Sigmoid colon (tissue), 6 donors: ENCODE measurements at regions not wholly inside any gene's neighbourhood (a gene's known extent, or its start where the extent isn't known, plus 50 kb on each side); places are given as distances from the start of the nearest gene placed in this dataset.
"Not testable (repeated sequence)": the region's sequence is repeated elsewhere in the genome, so short reads cannot be mapped to it uniquely, and the experiment has no call there.

Experiments
- DNase-seq: peaks from one replicate; pipeline ENCODE4 v3.0.0-alpha.2; 2019
- H3K27ac ChIP-seq, 4 donors: fragments of 200-600 bp; sonication (generic); one replicate each; pipeline ENCODE4 v1.5.1; 2016 to 2019; ENCODE audit warnings: mild to moderate bottlenecking in 1 of 4
- H3K27me3 ChIP-seq, 3 donors: fragments of 200-600 bp; sonication (generic); one replicate each; pipeline ENCODE4 v1.5.1; 2019; ENCODE audit warnings: mild to moderate bottlenecking in 1 of 3
- H3K36me3 ChIP-seq, 4 donors: fragments of 200-600 bp; sonication (generic); one replicate each; pipeline ENCODE4 v1.5.1; 2016 to 2019
- H3K4me1 ChIP-seq, 4 donors: fragments of 200-600 bp; sonication (generic); one replicate each; pipeline ENCODE4 v1.5.1; 2017 to 2019
- H3K4me3 ChIP-seq, 4 donors: fragments of 200-600 bp; sonication (generic); one replicate each; pipeline ENCODE4 v1.5.1; 2017 to 2019; ENCODE audit warnings: mild to moderate bottlenecking in 2 of 4, moderate library complexity in 1 of 4
- H3K9me3 ChIP-seq, 4 donors: fragments of 200-600 bp in 3 of 4; sonication (generic) in 3 of 4; one replicate each; pipeline versions ENCODE4 v1.5.1 to v1.6.1; 2013 to 2019
- EP300 ChIP-seq, 4 donors: sonication (generic); formaldehyde crosslinking; IDR thresholded peaks; one replicate each; pipeline ENCODE4 v1.6.1; 2017; ENCODE audit warnings: antibody characterized with exemption in 4 of 4
- POLR2A ChIP-seq, 2 donors: fragments of 450-650 bp; IDR thresholded peaks; one replicate each; pipeline ENCODE4 v1.6.1; 2016; ENCODE audit warnings: antibody characterized with exemption in 2 of 2, mild to moderate bottlenecking in 2 of 2, moderate library complexity in 2 of 2
- POLR2AphosphoS5 ChIP-seq, 4 donors: sonication (generic); formaldehyde crosslinking; IDR thresholded peaks; one replicate each; pipeline ENCODE4 v1.6.1; 2017; ENCODE audit warnings: antibody characterized with exemption in 4 of 4
- WGBS, 2 donors: extraction: QIAGEN DNeasy Blood & Tissue Kit; methylation state at CpG; one replicate each; pipeline ENCODE4 v1.1.7; 2013; 5-methylcytosine and 5-hydroxymethylcytosine counted together
- intact Hi-C: fragments of 100-400 bp; cut with DNase I; formaldehyde crosslinking; loops from one replicate; pipeline ENCODE4 v1.15.1; 2023
- TF ChIP-seq, protein P1 (sequence below), 4 experiments: fragments of 450-650 bp in 3 of 4; fragments of 200-600 bp in 1 of 4; IDR thresholded peaks; one replicate each; pipeline ENCODE4 v1.5.1; 2016 to 2019; ENCODE audit warnings: antibody characterized with exemption in 4 of 4, mild to moderate bottlenecking in 3 of 4, moderate library complexity in 2 of 4
- donor health status: healthy with polysubstance abuse.
- donor health status: healthy.

DNA sequence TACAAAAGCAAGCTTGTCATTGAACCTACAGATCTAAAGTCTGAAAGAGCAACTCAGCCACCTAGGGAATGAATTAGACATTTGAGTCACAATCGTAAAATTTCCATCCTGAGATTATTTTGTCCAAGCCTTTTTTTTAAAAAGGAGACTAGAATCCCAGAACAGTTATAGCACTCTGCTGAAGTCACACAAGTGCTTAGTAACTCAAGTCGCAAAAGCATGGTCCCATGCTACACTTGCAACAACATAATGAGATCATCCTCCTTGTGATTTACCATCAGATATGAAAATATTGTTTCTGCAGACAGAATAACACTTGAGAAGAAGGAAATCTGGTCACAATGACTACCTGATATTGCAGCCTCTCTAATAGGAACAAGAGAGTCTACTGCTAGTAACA is 106.7 kb downstream of the ZIC4 start:
- intact Hi-C loops: loop anchor here (10.0 kb wide), 1 partner anchor 775 kb away; no protein-coding TSS in a partner anchor
- TF ChIP-seq POLR2AphosphoS5 (IDR thresholded peaks at IDR 0.05): no peak
- TF ChIP-seq, protein P1, sequence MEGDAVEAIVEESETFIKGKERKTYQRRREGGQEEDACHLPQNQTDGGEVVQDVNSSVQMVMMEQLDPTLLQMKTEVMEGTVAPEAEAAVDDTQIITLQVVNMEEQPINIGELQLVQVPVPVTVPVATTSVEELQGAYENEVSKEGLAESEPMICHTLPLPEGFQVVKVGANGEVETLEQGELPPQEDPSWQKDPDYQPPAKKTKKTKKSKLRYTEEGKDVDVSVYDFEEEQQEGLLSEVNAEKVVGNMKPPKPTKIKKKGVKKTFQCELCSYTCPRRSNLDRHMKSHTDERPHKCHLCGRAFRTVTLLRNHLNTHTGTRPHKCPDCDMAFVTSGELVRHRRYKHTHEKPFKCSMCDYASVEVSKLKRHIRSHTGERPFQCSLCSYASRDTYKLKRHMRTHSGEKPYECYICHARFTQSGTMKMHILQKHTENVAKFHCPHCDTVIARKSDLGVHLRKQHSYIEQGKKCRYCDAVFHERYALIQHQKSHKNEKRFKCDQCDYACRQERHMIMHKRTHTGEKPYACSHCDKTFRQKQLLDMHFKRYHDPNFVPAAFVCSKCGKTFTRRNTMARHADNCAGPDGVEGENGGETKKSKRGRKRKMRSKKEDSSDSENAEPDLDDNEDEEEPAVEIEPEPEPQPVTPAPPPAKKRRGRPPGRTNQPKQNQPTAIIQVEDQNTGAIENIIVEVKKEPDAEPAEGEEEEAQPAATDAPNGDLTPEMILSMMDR (IDR thresholded peaks at IDR 0.05): no peak
- TF ChIP-seq EP300 (IDR thresholded peaks at IDR 0.05): no peak
- no peak for TF ChIP-seq POLR2A (IDR thresholded peaks at IDR 0.05)
- 74 to 81% methylated on average over 2 of the region's 2 CpGs for WGBS, 2 donors

DNA sequence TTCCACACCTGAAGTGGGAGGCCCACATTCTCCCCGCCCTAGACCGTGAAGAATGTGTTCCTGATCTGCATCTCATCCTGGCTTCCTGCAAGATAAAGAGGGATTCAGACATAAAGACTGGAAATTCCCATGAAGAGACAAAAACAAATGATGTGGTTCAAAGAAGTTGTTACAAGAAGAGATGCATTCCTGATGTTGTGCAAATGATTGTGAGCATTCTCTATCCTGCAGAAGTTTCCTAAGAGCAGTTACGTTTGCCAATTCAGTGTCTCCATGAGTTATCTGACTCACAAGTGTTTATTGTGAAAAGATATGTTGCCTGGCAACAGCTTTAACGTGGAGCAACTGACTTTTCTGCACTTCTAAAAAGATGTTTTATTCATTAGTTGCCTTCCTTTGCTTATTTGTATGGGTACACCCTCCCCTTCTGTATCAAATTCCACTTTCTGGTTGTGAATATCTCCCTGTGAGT is 107.8 kb downstream of the ZIC4 start:
- Histone ChIP-seq H3K27ac (peak overlapping the region in 2 of 4 donors; percentile 37 to 45), H3K27me3 (no peaks in the 10 kb centered on the region), H3K36me3 (no peaks in the 10 kb centered on the region), H3K4me3 (no peak overlapping the region), H3K9me3 (no peaks in the 10 kb centered on the region), H3K4me1 (peaks cover 0 to 20% (median 16%) of the 10 kb centered on the region in 4 donors)
- intact Hi-C loops: loop anchor here (10.0 kb wide), 1 partner anchor 776 kb away; no protein-coding TSS in a partner anchor
- peak in 3 of 4 donors; percentile 64 to 75 (median 67) for TF ChIP-seq POLR2AphosphoS5 (IDR thresholded peaks at IDR 0.05)
- TF ChIP-seq, protein P1 (IDR thresholded peaks at IDR 0.05): no peak
- TF ChIP-seq EP300 (IDR thresholded peaks at IDR 0.05): peak in 1 of 4 donors; percentile 6
- no peak for DNase-seq
- 24 to 28% methylated on average over 4 of the region's 4 CpGs for WGBS, 2 donors

More for the DNA sequence above, 106.7 kb downstream of the ZIC4 start:
- no peaks in the 10 kb centered on the region for H3K36me3 ChIP-seq
- no peaks in the 10 kb centered on the region for H3K9me3 ChIP-seq
- peaks cover 0 to 20% (median 16%) of the 10 kb centered on the region in 4 donors for H3K4me1 ChIP-seq
- DNase-seq: no peak
- H3K4me3 ChIP-seq: no peak overlapping the region
- H3K27ac ChIP-seq: no peak overlapping the region
- no peaks in the 10 kb centered on the region for H3K27me3 ChIP-seq

DNA sequence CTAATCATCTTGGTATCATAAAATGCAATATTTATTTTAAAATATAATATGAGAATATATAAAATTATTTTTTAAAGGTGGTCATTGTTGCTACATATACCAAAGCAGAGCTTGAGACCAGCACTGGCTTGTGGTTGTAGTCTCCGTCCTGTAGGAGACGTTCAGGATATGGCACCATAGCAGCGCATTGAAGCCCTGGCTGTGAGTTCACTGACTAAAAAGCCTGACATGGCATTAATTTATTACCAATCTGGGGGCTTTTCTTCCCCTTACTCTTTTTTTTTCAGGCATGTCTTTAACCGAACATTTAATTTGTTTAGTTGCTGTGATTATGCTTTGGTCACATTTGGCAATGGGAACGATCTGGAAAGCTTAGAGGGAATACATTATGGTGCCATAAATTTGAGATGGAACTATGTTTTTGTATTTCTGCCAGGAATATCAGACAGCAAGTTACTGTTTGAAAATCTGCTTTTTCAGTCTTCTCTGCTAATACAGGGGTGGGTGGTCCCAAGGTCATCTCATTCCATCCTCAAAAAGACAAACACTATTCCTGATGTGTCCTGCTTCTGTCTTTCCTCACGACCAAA is 108.5 kb downstream of the ZIC4 start:
- H3K36me3 ChIP-seq: no peaks in the 10 kb centered on the region
- H3K27me3 ChIP-seq: no peaks in the 10 kb centered on the region
- WGBS, 2 donors: 52 to 54% methylated on average over 6 of the region's 6 CpGs
- DNase-seq: no peak
- TF ChIP-seq EP300 (IDR thresholded peaks at IDR 0.05) (no peak), POLR2A (IDR thresholded peaks at IDR 0.05) (no peak), POLR2AphosphoS5 (IDR thresholded peaks at IDR 0.05) (no peak)
- TF ChIP-seq, protein P1 (IDR thresholded peaks at IDR 0.05): no peak
- no peak overlapping the region for H3K4me3 ChIP-seq
- intact Hi-C loops: loop anchor here (10.0 kb wide), 1 partner anchor 777 kb away; no protein-coding TSS in a partner anchor
- H3K9me3 ChIP-seq: no peaks in the 10 kb centered on the region
- peaks cover 0 to 20% (median 16%) of the 10 kb centered on the region in 4 donors for H3K4me1 ChIP-seq
- peak overlapping the region in 2 of 4 donors; percentile 8 to 45 for H3K27ac ChIP-seq

DNA sequence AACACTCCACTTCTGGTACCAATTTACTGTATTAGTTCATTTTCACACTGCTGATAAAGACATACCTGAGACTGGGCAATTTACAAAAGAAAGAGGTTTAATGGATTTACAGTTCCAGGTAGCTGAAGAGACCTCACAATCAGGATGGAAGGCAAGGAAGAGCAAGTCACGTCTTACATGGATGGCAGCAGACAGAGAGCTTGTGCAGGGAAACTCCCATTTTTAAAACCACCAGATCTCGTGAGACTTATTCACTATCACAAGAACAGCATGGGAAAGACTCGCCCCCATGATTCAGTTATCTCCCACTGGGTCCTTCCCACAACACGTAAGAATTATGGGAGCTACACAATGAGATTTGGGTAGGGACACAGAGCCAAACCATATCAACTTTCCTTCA is 119.0 kb downstream of the ZIC4 start:
- H3K27me3 ChIP-seq, H3K4me3 ChIP-seq, H3K36me3 ChIP-seq, H3K4me1 ChIP-seq, H3K9me3 ChIP-seq, intact Hi-C loops, H3K27ac ChIP-seq, DNase-seq: not testable (repeated sequence)
- 82 to 90% methylated on average over 4 of the region's 4 CpGs for WGBS, 2 donors

DNA sequence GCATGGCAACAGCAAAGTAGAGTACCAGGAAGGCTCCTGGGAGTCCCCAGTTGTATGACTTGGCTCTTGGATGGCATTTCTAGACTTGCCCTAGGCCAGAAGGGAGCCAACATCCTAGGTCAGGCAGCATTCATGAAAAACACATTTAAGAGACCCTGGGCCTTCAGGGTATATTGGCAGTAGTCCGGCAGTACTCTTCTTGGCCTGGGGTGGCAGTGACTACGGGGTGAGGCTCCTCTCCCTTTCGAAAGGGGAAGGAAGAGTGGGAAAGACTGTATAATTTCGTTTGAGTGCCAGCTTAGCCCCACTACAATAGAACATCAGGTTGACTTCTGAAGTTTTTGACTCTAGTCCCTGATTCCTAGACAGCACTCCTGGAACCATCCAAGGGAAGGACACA is 136.4 kb downstream of the ZIC4 start:
- H3K36me3 ChIP-seq: no peaks in the 10 kb centered on the region
- no peaks in the 10 kb centered on the region for H3K4me1 ChIP-seq
- H3K4me3 ChIP-seq: no peak overlapping the region
- H3K27me3 ChIP-seq: no peaks in the 10 kb centered on the region
- 59 to 71% methylated on average over 4 of the region's 4 CpGs for WGBS, 2 donors
- H3K27ac ChIP-seq: no peak overlapping the region
- DNase-seq: no peak
- no peak for TF ChIP-seq EP300 (IDR thresholded peaks at IDR 0.05)
- TF ChIP-seq, protein P1 (IDR thresholded peaks at IDR 0.05): no peak
- TF ChIP-seq POLR2A (IDR thresholded peaks at IDR 0.05): no peak
- TF ChIP-seq POLR2AphosphoS5 (IDR thresholded peaks at IDR 0.05): no peak
- peaks cover 0 to 2% (median under 1%) of the 10 kb centered on the region in 4 donors for H3K9me3 ChIP-seq
- intact Hi-C loops: no loop called here
